GM18520 (cell line): ENCODE measurements at regions not wholly inside any gene's neighbourhood (a gene's known extent, or its start where the extent isn't known, plus 50 kb on each side); places are given as distances from the start of the nearest gene placed in this dataset.
"Not testable (repeated sequence)": the region's sequence is repeated elsewhere in the genome, so short reads cannot be mapped to it uniquely, and the experiment has no call there.

Experiments
- ATAC-seq: cut with Tn5 transposase; IDR thresholded peaks from one replicate; pipeline ENCODE4 v1.9.1; 2021; ENCODE audit not compliant: unreplicated experiment

GRCh38 chr12:46884362-46884761, 58.6 kb upstream of the SLC38A4 start:
- ATAC-seq, result no peak

- no peak for ATAC-seq
Measured at GRCh38 chr12:46886541-46887041, 60.8 kb upstream of the SLC38A4 start.

- no peak for ATAC-seq
Measured at GRCh38 chr12:46887870-46888269, 62.1 kb upstream of the SLC38A4 start.

GRCh38 chr12:46888568-46888967, 62.8 kb upstream of the SLC38A4 start:
- no peak for ATAC-seq

GRCh38 chr12:46891306-46891705, 65.5 kb upstream of the SLC38A4 start:
- no peak for ATAC-seq

GRCh38 chr12:46892034-46892705, 66.4 kb upstream of the SLC38A4 start:
- no peak for ATAC-seq

- ATAC-seq, result no peak
Measured at GRCh38 chr12:46892887-46893286, 67.1 kb upstream of the SLC38A4 start.

GRCh38 chr12:46893434-46893833, 67.6 kb upstream of the SLC38A4 start:
- no peak for ATAC-seq

GRCh38 chr12:46895726-46896125, 69.9 kb upstream of the SLC38A4 start:
- ATAC-seq, result no peak

- no peak for ATAC-seq
Measured at GRCh38 chr12:46896680-46897079, 70.9 kb upstream of the SLC38A4 start.

GRCh38 chr12:46898152-46898931, 72.5 kb upstream of the SLC38A4 start:
- ATAC-seq, result no peak

GRCh38 chr12:46898989-46899388, 73.2 kb upstream of the SLC38A4 start:
- ATAC-seq, result no peak

GRCh38 chr12:46900734-46901463, 75.1 kb upstream of the SLC38A4 start:
- ATAC-seq, result no peak

GRCh38 chr12:46901464-46902205, 75.8 kb upstream of the SLC38A4 start:
- ATAC-seq, result no peak

GRCh38 chr12:46903058-46903457, 77.3 kb upstream of the SLC38A4 start:
- no peak for ATAC-seq

GRCh38 chr12:46904406-46905238, 78.8 kb upstream of the SLC38A4 start:
- no peak for ATAC-seq

GRCh38 chr12:46905239-46905627, 79.4 kb upstream of the SLC38A4 start:
- not testable (repeated sequence) for ATAC-seq

GRCh38 chr12:46907791-46908190, 82.0 kb upstream of the SLC38A4 start:
- no peak for ATAC-seq

GRCh38 chr12:46908236-46908935, 82.6 kb upstream of the SLC38A4 start:
- peak; percentile 17 for ATAC-seq
